Mammary epithelial cell (primary cell): ENCODE measurements at regions not wholly inside any gene's neighbourhood (a gene's known extent, or its start where the extent isn't known, plus 50 kb on each side); places are given as distances from the start of the nearest gene placed in this dataset.

Experiments used
- EZH2 ChIP-seq: IDR thresholded peaks from 2 replicates; pipeline ENCODE4 v1.6.1; 2012; ENCODE audit warnings: low read length, inconsistent platforms, borderline replicate concordance
- TF ChIP-seq, protein P1 (sequence below), 2 donors: IDR thresholded peaks in 1 of 2; conservative IDR thresholded peaks in 1 of 2; 2 replicates each; pipeline ENCODE4 v1.5.1; 2011 to 2012; ENCODE audit warnings: inconsistent platforms in 2 of 2, low read length in 2 of 2, mild to moderate bottlenecking in 2 of 2, control low read depth in 1 of 2, low read depth in 1 of 2; ENCODE audit not compliant: insufficient read depth in 1 of 2; ENCODE audit errors: extremely low read depth in 1 of 2

DNA sequence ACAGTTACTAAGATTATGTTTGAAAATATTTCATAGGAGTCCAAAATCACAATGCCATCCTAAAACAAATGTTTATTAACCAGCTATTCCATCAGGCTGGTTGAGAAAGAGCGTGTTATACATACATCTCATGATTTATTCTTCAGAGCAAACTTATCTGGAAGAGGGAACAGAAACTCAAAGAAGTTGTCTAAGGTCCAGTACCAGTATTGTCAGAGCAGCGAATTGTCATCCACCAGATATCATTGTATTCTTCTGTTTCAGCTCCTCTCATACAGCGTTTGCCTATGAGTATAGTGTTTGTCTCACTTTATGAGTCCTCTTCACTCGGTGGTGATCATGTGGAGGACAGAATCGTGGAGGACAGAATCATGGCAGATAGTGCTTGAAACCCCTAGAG is 238.2 kb downstream of the OSR1 start:
- TF ChIP-seq, protein P1, sequence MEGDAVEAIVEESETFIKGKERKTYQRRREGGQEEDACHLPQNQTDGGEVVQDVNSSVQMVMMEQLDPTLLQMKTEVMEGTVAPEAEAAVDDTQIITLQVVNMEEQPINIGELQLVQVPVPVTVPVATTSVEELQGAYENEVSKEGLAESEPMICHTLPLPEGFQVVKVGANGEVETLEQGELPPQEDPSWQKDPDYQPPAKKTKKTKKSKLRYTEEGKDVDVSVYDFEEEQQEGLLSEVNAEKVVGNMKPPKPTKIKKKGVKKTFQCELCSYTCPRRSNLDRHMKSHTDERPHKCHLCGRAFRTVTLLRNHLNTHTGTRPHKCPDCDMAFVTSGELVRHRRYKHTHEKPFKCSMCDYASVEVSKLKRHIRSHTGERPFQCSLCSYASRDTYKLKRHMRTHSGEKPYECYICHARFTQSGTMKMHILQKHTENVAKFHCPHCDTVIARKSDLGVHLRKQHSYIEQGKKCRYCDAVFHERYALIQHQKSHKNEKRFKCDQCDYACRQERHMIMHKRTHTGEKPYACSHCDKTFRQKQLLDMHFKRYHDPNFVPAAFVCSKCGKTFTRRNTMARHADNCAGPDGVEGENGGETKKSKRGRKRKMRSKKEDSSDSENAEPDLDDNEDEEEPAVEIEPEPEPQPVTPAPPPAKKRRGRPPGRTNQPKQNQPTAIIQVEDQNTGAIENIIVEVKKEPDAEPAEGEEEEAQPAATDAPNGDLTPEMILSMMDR (conservative IDR thresholded peaks at IDR 0.05 in 1 of 2, IDR thresholded peaks at IDR 0.05 in 1 of 2; ENCODE audit: extremely low read depth in 1 of 2, insufficient read depth in 1 of 2, low read depth in 1 of 2, low read length in 2 of 2), result no peak
- no peak for TF ChIP-seq EZH2
